B cell (primary cell): ENCODE measurements at regions not wholly inside any gene's neighbourhood (a gene's known extent, or its start where the extent isn't known, plus 50 kb on each side); places are given as distances from the start of the nearest gene placed in this dataset.

Source experiments
- ATAC-seq: fragments of 200-7000 bp; cut with Tn5 transposase; one replicate; pipeline ENCODE4 v1.10.0; 2021; ENCODE audit warnings: low read depth, mild to moderate bottlenecking, moderate number of reproducible peaks, moderate library complexity
- CTCF ChIA-PET: fragments of 350-600 bp; sonication (Branson Sonifier 250); formaldehyde crosslinking; loops from one replicate; lab custom pipeline; 2021; ENCODE audit warnings: antibody characterized with exemption, inconsistent platforms; lab: Charles Lee
- POLR2A ChIA-PET: fragments of 350-600 bp; sonication (Branson Sonifier 250); formaldehyde crosslinking; loops from one replicate; lab custom pipeline; 2021; ENCODE audit warnings: antibody characterized with exemption; lab: Charles Lee
- DNase-seq: peaks from one replicate; pipeline ENCODE4 v3.0.0; 2013
- H2AFZ ChIP-seq: 2 replicates; pipeline ENCODE4 v1.6.1; 2012; ENCODE audit warnings: mild to moderate bottlenecking, low read depth, low read length; ENCODE audit not compliant: insufficient read depth, poor library complexity, severe bottlenecking
- H3K27ac ChIP-seq, 2 donors: 1 replicate in 1 of 2; 2 replicates in 1 of 2; pipeline ENCODE4 v1.5.1; 2012 to 2013; ENCODE audit warnings: low read length in 2 of 2, mild to moderate bottlenecking in 2 of 2, moderate library complexity in 1 of 2
- H3K27me3 ChIP-seq, 4 experiments: fragments of 200-600 bp in 1 of 4; sonication (generic) in 1 of 4; replicated peaks in 1 of 4; 1 replicate in 2 of 4; 2 replicates in 2 of 4; pipeline versions ENCODE4 v1.6.1 to v1.7.0; 2013 to 2016; ENCODE audit warnings: low read length in 3 of 4, mild to moderate bottlenecking in 2 of 4, mixed read lengths in 1 of 4, moderate library complexity in 1 of 4; ENCODE audit not compliant: insufficient read depth in 4 of 4, control insufficient read depth in 3 of 4; ENCODE audit errors: control extremely low read depth in 1 of 4
- H3K36me3 ChIP-seq, 2 experiments: replicated peaks in 1 of 2; 1 replicate in 1 of 2; 2 replicates in 1 of 2; pipeline versions ENCODE4 v1.6.1 to v1.7.1; 2013; ENCODE audit warnings: low read length in 1 of 2; ENCODE audit not compliant: insufficient read depth in 2 of 2, control insufficient read depth in 1 of 2; ENCODE audit errors: control extremely low read depth in 1 of 2, extremely low read depth in 1 of 2
- H3K4me1 ChIP-seq, 2 donors: fragments of 200-600 bp in 1 of 2; sonication (generic) in 1 of 2; 1 replicate in 1 of 2; 2 replicates in 1 of 2; pipeline versions ENCODE4 v1.5.1 to v1.6.1; 2013 to 2017; ENCODE audit warnings: low read length in 2 of 2; ENCODE audit not compliant: control insufficient read depth in 2 of 2, insufficient read depth in 2 of 2
- H3K4me2 ChIP-seq: replicated peaks from 2 replicates; pipeline ENCODE3; 2012; ENCODE audit warnings: mild to moderate bottlenecking, low read depth, low read length; ENCODE audit not compliant: poor library complexity, severe bottlenecking
- H3K4me3 ChIP-seq, 5 experiments: fragments of 200-600 bp in 1 of 5; sonication (generic) in 1 of 5; 1 replicate in 3 of 5; 2 replicates in 2 of 5; pipeline versions ENCODE4 v1.5.1 to v1.7.0; 2011 to 2016; ENCODE audit warnings: low read length in 4 of 5, mild to moderate bottlenecking in 4 of 5, low read depth in 2 of 5, control low read depth in 1 of 5, moderate library complexity in 1 of 5; ENCODE audit not compliant: insufficient read depth in 1 of 5; ENCODE audit errors: control extremely low read depth in 1 of 5, extremely low read depth in 1 of 5
- H3K79me2 ChIP-seq: fragments of 200-600 bp; sonication (generic); one replicate; pipeline ENCODE4 v1.6.0; 2016; ENCODE audit warnings: low read length; ENCODE audit not compliant: control insufficient read depth, insufficient read depth
- H3K9ac ChIP-seq: fragments of 200-600 bp; sonication (generic); 2 replicates; pipeline ENCODE4 v1.6.1; 2017; ENCODE audit warnings: mild to moderate bottlenecking, low read length, moderate library complexity
- H3K9me3 ChIP-seq, 3 donors: one replicate each; pipeline versions ENCODE4 v1.6.1 to v1.7.1; 2013; ENCODE audit warnings: low read length in 2 of 3; ENCODE audit not compliant: control insufficient read depth in 2 of 3, insufficient read depth in 1 of 3; ENCODE audit errors: control extremely low read depth in 1 of 3
- H4K20me1 ChIP-seq: 2 replicates; pipeline ENCODE4 v1.6.0; 2012; ENCODE audit warnings: mild to moderate bottlenecking, low read length; ENCODE audit not compliant: insufficient read depth, control insufficient read depth, poor library complexity, severe bottlenecking
- H3K27ac Mint-ChIP-seq: one replicate; pipeline ENCODE4 v1.8.0; 2021; ENCODE audit warnings: mixed read lengths
- H3K27me3 Mint-ChIP-seq: one replicate; pipeline ENCODE4 v1.8.0; 2021; ENCODE audit warnings: mixed read lengths
- H3K4me1 Mint-ChIP-seq: one replicate; pipeline ENCODE4 v1.8.0; 2021; ENCODE audit warnings: mixed read lengths
- H3K4me3 Mint-ChIP-seq: one replicate; pipeline ENCODE4 v1.8.0; 2021; ENCODE audit warnings: mixed read lengths
- H3K9me3 Mint-ChIP-seq: one replicate; pipeline ENCODE4 v1.8.0; 2022; ENCODE audit warnings: mixed read lengths; ENCODE audit not compliant: insufficient read depth
- EZH2 ChIP-seq: IDR thresholded peaks from 2 replicates; pipeline ENCODE4 v1.6.1; 2012; ENCODE audit warnings: borderline replicate concordance, low read depth, mild to moderate bottlenecking, moderate library complexity, low read length; ENCODE audit not compliant: insufficient read depth, poor library complexity, severe bottlenecking
- WGBS: methylation state at CpG from one replicate; pipeline ENCODE4 v1.1.5; 2013; ENCODE audit warnings: missing lambda C conversion rate; ENCODE audit not compliant: insufficient coverage; 5-methylcytosine and 5-hydroxymethylcytosine counted together
- intact Hi-C: fragments of 100-400 bp; cut with micrococcal nuclease; formaldehyde crosslinking; loops from one replicate; pipeline ENCODE4 v1.10.0; 2022
- TF ChIP-seq, protein P1 (sequence below): fragments of 200-600 bp; IDR thresholded peaks from one replicate; pipeline ENCODE4 v1.8.0; 2022; ENCODE audit warnings: antibody characterized with exemption, mild to moderate bottlenecking

DNA sequence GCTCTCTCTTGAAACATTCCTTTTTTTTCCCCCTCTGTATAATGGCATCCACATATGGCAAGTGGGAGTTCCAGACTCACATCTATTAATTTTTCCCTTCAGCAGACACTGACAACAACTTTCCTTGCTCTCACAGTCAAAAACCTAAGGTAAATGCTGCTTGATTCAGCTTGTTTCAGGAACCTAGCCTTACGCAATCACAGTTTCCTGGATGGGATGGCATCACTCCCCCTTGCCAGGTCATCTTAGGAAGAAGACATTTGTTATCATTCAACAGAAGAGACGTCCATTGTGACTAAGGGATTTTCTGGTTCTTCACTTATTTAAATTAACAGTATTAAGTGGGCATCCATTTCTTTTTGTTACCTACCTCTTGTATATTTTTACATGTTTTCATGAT lies 112.0 kb upstream of the PDGFD start:
- no peak overlapping the region for H3K4me3 ChIP-seq
- no peaks in the 10 kb centered on the region for H3K4me1 ChIP-seq
- no CpG with 5 or more reads among the region's 2 CpGs for WGBS
- CTCF ChIA-PET = no interaction called here
- H3K79me2 ChIP-seq = no peaks in the 10 kb centered on the region
- no peaks in the 10 kb centered on the region for H3K27me3 ChIP-seq
- TF ChIP-seq, protein P1, sequence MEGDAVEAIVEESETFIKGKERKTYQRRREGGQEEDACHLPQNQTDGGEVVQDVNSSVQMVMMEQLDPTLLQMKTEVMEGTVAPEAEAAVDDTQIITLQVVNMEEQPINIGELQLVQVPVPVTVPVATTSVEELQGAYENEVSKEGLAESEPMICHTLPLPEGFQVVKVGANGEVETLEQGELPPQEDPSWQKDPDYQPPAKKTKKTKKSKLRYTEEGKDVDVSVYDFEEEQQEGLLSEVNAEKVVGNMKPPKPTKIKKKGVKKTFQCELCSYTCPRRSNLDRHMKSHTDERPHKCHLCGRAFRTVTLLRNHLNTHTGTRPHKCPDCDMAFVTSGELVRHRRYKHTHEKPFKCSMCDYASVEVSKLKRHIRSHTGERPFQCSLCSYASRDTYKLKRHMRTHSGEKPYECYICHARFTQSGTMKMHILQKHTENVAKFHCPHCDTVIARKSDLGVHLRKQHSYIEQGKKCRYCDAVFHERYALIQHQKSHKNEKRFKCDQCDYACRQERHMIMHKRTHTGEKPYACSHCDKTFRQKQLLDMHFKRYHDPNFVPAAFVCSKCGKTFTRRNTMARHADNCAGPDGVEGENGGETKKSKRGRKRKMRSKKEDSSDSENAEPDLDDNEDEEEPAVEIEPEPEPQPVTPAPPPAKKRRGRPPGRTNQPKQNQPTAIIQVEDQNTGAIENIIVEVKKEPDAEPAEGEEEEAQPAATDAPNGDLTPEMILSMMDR = no peak
- TF ChIP-seq EZH2 = no peak
- H3K4me3 Mint-ChIP-seq = no peak overlapping the region
- no peaks in the 10 kb centered on the region for H3K36me3 ChIP-seq
- DNase-seq (no peak), ATAC-seq (no peak)
- intact Hi-C loops = no loop called here
- no peak overlapping the region for H2AFZ ChIP-seq
- no peaks in the 10 kb centered on the region for H3K4me1 Mint-ChIP-seq
- no peak overlapping the region for H3K27ac ChIP-seq
- no peaks in the 10 kb centered on the region for H4K20me1 ChIP-seq
- no peaks in the 10 kb centered on the region for H3K27me3 Mint-ChIP-seq
- POLR2A ChIA-PET = no interaction called here
- H3K9me3 ChIP-seq = no peaks in the 10 kb centered on the region
- H3K27ac Mint-ChIP-seq = no peak overlapping the region
- H3K9ac ChIP-seq = no peak overlapping the region
- H3K9me3 Mint-ChIP-seq = no peaks in the 10 kb centered on the region
- H3K4me2 ChIP-seq = no peak overlapping the region

DNA sequence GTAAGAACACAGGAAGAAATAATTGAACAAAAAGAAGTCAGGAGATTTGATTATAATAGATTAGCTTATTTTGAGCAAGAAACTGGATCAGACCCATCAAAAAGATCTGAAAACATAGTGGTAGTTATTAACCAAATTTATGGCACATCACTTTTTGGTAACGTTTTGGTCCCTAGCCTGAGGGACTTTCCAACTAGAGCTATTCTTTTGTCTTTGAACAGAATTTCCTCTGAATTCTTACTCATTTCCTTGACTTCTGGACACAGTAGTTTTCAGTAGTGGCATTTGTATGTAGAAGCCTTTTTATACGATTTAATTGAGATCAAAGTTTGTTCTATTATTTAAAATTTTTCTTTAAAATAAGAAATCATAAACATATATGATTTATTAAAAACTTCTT lies 96.5 kb upstream of the PDGFD start:
- no peak overlapping the region for H3K4me3 ChIP-seq
- no peaks in the 10 kb centered on the region for H3K27me3 ChIP-seq
- H2AFZ ChIP-seq = no peak overlapping the region
- no peak for ATAC-seq
- no peaks in the 10 kb centered on the region for H3K79me2 ChIP-seq
- no peak overlapping the region for H3K4me2 ChIP-seq
- no CpG with 5 or more reads among the region's 2 CpGs for WGBS
- DNase-seq = no peak
- no peak overlapping the region for H3K27ac ChIP-seq
- Mint-ChIP-seq H3K9me3 (no peaks in the 10 kb centered on the region), H3K27ac (no peak overlapping the region), H3K4me1 (no peaks in the 10 kb centered on the region), H3K27me3 (peaks cover 3% of the 10 kb centered on the region), H3K4me3 (no peak overlapping the region)
- TF ChIP-seq, protein P1 = no peak
- TF ChIP-seq EZH2 = no peak
- no peaks in the 10 kb centered on the region for H3K9me3 ChIP-seq
- POLR2A ChIA-PET = no interaction called here
- H3K36me3 ChIP-seq = no peaks in the 10 kb centered on the region
- H3K9ac ChIP-seq = no peak overlapping the region
- H4K20me1 ChIP-seq = no peaks in the 10 kb centered on the region
- no peaks in the 10 kb centered on the region for H3K4me1 ChIP-seq
- CTCF ChIA-PET = no interaction called here
- intact Hi-C loops = no loop called here
